GM12891 (cell line): ENCODE measurements at regions not wholly inside any gene's neighbourhood (a gene's known extent, or its start where the extent isn't known, plus 50 kb on each side); places are given as distances from the start of the nearest gene placed in this dataset.

Experiments
- PAX5 ChIP-seq: IDR thresholded peaks from 2 replicates; pipeline ENCODE4 v1.6.1; 2011; ENCODE audit warnings: low read length, moderate library complexity, mild to moderate bottlenecking; ENCODE audit not compliant: insufficient read depth, severe bottlenecking
- POLR2A ChIP-seq: IDR thresholded peaks from 2 replicates; pipeline ENCODE4 v1.6.1; 2011; ENCODE audit warnings: low read depth, low read length, control low read depth
- POLR2AphosphoS5 ChIP-seq: IDR thresholded peaks from 2 replicates; pipeline ENCODE4 v1.6.1; 2011; ENCODE audit warnings: low read depth, low read length, control low read depth
- POU2F2 ChIP-seq: IDR thresholded peaks from 2 replicates; pipeline ENCODE4 v1.6.1; 2011; ENCODE audit warnings: low read depth, mild to moderate bottlenecking, control low read depth, low read length, moderate library complexity
- SPI1 ChIP-seq: IDR thresholded peaks from 2 replicates; pipeline ENCODE4 v1.6.1; 2011; ENCODE audit warnings: low read depth, low read length, control low read depth
- TAF1 ChIP-seq: IDR thresholded peaks from 2 replicates; pipeline ENCODE4 v1.6.1; 2011; ENCODE audit warnings: low read depth, low read length, control low read depth

DNA sequence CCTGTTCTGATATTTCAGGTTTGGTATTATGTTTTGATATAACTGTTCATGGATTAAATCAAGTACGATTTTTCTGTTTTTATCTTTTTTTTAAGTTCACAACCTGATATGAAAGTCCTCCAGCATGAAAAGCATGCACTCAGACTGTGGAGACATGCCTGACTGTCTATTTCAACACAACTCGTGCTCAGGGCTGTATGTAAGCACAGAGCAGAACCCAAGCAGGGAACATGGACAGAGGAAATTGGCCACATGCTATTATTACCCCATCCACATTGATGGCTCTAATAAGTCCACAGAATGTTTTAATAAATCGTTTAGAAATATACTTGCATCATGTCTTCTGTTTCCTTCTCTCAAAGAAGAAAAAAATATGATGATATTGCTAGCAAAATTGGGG is 730.4 kb downstream of the C6orf118 start:
- TF ChIP-seq POLR2A (no peak), SPI1 (no peak), POLR2AphosphoS5 (no peak), TAF1 (no peak), PAX5 (no peak), POU2F2 (no peak)
